Duodenal mucosa (tissue), 2 donors: ENCODE measurements at regions not wholly inside any gene's neighbourhood (a gene's known extent, or its start where the extent isn't known, plus 50 kb on each side); places are given as distances from the start of the nearest gene placed in this dataset.

Experiments used
- H3K27ac ChIP-seq: one replicate; pipeline ENCODE4 v1.7.0; 2013; ENCODE audit warnings: low read depth, low read length
- H3K27me3 ChIP-seq, 2 donors: one replicate each; pipeline ENCODE4 v1.7.0; 2013; ENCODE audit warnings: low read length in 2 of 2, control low read depth in 1 of 2; ENCODE audit not compliant: insufficient read depth in 2 of 2, control insufficient read depth in 1 of 2
- H3K36me3 ChIP-seq, 2 donors: one replicate each; pipeline ENCODE4 v1.7.0; 2013; ENCODE audit warnings: low read length in 2 of 2, control low read depth in 1 of 2; ENCODE audit not compliant: insufficient read depth in 2 of 2, control insufficient read depth in 1 of 2
- H3K4me1 ChIP-seq, 2 donors: one replicate each; pipeline ENCODE4 v1.7.0; 2013; ENCODE audit warnings: low read length in 2 of 2, control low read depth in 1 of 2; ENCODE audit not compliant: insufficient read depth in 2 of 2, control insufficient read depth in 1 of 2
- H3K4me3 ChIP-seq, 2 donors: one replicate each; pipeline ENCODE4 v1.7.0; 2013; ENCODE audit warnings: low read length in 2 of 2, low read depth in 1 of 2
- H3K9ac ChIP-seq, 2 donors: one replicate each; pipeline ENCODE4 v1.7.0; 2013; ENCODE audit warnings: low read length in 2 of 2, low read depth in 1 of 2
- H3K9me3 ChIP-seq, 2 donors: one replicate each; pipeline ENCODE4 v1.7.0; 2013; ENCODE audit warnings: low read length in 2 of 2, control low read depth in 1 of 2; ENCODE audit not compliant: control insufficient read depth in 1 of 2

DNA sequence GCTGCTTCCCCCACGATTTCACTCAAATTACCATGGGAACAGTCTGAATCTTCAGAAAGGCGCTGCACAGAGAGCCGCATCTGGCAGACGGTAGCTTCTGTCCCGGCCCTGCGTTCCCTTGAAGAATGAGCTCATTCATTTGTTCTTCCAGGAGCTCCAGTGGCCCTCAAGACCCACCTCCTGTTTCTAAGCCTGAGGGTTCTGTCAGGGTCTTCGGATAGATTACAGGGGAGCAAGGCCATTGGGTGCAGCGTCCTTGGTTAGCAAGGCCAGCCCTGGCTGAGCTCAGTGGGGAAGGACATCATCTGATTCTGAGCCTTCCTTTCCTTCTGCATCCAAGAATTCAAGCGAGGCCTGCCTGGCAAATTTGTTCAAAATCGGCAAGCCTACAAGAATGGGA is 111.9 kb downstream of the PDCL3 start:
- Histone ChIP-seq H3K4me3 (no peak overlapping the region), H3K27ac (no peak overlapping the region), H3K27me3 (no peaks in the 10 kb centered on the region)

DNA sequence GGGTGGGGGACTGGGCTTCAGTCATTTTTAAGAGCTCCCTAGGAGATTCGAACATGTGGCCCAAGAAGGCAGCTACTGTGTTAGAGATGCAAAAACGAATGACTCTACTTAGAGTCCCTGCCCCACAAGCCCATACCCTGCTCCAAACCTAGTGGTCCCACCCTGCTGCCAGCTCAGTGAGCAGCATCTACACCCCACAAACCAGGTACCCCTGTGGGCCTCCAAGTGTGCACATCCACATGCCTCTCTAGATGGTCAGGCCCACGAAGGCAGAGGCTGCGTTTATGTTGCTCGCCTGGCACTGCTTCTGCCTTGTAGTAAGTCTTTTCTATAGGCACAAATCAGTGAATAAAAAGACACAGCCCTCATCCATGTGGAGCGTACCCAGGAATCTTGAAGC is 112.6 kb downstream of the PDCL3 start:
- Histone ChIP-seq H3K27ac (no peak overlapping the region), H3K9me3 (no peaks in the 10 kb centered on the region), H3K4me1 (no peaks in the 10 kb centered on the region), H3K4me3 (no peak overlapping the region), H3K27me3 (no peaks in the 10 kb centered on the region), H3K9ac (no peak overlapping the region), H3K36me3 (no peaks in the 10 kb centered on the region)

More for the DNA sequence above, 111.9 kb downstream of the PDCL3 start:
- Histone ChIP-seq H3K4me1 (no peaks in the 10 kb centered on the region), H3K9ac (no peak overlapping the region), H3K36me3 (no peaks in the 10 kb centered on the region), H3K9me3 (no peaks in the 10 kb centered on the region)

DNA sequence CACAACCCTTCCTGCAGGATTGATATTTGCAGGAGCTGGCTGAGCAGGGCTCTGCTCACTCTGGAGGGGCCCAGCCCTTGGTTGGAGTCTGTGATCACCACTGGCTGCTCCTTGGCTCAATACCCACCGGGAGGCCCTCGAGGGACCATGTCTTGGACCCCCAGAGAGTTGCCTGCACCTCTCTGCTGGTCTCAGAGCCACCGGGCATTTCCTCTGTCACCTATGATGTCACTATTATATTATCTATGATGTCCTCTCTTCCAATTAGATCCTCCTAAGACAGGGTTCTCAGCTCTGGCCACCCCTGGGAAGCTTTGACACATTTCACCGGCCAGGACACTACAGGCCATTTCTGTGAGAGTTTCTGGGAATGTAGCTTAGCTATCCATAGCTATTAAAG is 113.1 kb downstream of the PDCL3 start:
- H3K9ac ChIP-seq, result no peak overlapping the region
- no peak overlapping the region for H3K4me3 ChIP-seq
- H3K27me3 ChIP-seq, result no peaks in the 10 kb centered on the region
- H3K27ac ChIP-seq, result no peak overlapping the region
- no peaks in the 10 kb centered on the region for H3K4me1 ChIP-seq
- no peaks in the 10 kb centered on the region for H3K9me3 ChIP-seq
- H3K36me3 ChIP-seq, result no peaks in the 10 kb centered on the region

DNA sequence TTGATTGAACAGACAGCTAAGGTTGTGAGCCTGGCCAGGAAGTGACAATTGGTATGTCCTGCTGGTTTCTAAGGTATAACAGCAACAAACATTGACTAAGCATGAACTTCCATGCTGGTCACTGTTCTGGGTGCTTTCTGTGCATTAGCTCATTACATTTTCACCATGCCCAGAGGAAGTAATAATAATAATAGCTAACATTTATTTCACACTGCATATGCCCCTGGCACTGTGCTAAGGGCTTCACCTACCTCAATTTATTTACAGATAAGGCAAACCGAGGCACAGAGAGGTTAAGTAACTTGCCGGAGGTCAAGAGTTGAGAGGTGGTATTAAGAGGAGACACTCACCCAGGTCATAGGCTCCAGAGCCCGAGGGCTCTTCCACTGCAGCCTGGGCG is 113.6 kb downstream of the PDCL3 start:
- Histone ChIP-seq H3K4me3 (no peak overlapping the region), H3K27ac (no peak overlapping the region), H3K27me3 (no peaks in the 10 kb centered on the region), H3K4me1 (no peaks in the 10 kb centered on the region), H3K9ac (no peak overlapping the region), H3K36me3 (no peaks in the 10 kb centered on the region), H3K9me3 (no peaks in the 10 kb centered on the region)

DNA sequence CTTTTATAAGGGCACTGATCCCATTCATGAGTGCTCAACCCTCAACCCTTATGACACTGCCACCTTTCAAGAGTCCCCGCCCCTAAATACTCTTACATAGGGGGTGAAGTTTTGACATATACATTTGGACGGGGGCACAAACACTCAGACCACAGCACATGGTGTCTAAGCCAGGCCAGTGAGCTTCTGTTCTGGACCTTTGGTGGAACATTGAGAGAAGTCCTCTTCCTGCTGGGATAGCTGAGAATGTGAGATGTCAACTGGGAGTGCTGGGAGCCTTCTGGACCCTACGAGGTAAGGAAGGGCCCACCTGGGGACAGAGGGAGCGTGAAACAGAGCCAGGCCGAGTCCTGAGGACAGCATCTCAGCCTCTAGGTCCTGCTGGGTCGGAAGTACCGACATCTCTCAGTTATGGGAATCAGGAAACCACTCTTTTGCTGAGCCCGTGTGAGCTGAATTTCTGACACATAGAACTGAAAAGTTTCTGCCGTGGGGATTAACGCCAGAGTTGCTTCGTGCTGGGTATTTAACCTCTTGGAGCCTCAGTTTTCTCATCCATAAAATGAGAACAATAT is 114.9 kb downstream of the PDCL3 start:
- no peaks in the 10 kb centered on the region for H3K27me3 ChIP-seq
- no peaks in the 10 kb centered on the region for H3K9me3 ChIP-seq
- H3K4me1 ChIP-seq, result no peaks in the 10 kb centered on the region
- H3K27ac ChIP-seq, result no peak overlapping the region
- H3K4me3 ChIP-seq, result no peak overlapping the region
- no peak overlapping the region for H3K9ac ChIP-seq
- no peaks in the 10 kb centered on the region for H3K36me3 ChIP-seq

DNA sequence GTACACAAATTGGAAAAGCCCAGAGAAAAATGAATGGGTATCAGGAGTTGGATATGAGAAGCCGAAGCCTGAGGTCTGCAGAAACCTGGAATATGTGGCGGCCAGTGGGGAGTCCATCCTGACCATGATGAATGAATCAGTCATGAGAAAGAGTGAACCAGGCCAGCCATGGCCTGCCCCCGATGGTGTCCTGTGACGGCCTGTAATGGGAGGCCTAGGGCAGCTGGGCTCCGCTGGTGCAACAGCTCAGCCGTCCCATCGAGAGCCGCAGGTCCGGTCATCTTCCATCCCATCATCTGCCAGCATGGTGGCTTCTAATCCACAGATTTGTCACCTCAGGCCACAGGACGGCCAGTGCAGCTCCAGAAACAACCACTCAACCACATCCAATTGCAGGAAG is 116.4 kb downstream of the PDCL3 start:
- Histone ChIP-seq H3K9me3 (no peaks in the 10 kb centered on the region), H3K27ac (no peak overlapping the region), H3K4me3 (no peak overlapping the region), H3K9ac (no peak overlapping the region), H3K4me1 (no peaks in the 10 kb centered on the region), H3K36me3 (no peaks in the 10 kb centered on the region), H3K27me3 (no peaks in the 10 kb centered on the region)

DNA sequence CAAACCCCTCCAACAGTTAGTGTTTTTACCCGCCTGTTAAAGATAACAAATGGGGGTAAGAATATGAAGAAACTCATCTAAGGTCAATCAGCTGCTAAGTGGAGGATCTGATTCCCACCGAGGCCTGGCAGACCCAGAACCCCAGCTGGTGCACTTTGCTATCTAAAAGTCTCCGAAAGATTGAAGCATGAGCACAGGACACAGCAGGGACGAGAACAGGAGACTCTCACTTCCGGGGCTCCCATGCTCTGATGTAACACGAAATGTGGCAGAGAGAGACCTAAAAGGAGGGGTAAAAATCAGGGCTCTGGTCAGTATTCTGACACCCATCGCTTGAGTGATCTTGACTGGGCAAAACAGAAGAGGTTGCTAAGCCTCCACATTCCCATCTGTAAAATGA is 119.7 kb downstream of the PDCL3 start:
- H3K36me3 ChIP-seq, result no peaks in the 10 kb centered on the region
- no peaks in the 10 kb centered on the region for H3K27me3 ChIP-seq
- H3K9ac ChIP-seq, result no peak overlapping the region

DNA sequence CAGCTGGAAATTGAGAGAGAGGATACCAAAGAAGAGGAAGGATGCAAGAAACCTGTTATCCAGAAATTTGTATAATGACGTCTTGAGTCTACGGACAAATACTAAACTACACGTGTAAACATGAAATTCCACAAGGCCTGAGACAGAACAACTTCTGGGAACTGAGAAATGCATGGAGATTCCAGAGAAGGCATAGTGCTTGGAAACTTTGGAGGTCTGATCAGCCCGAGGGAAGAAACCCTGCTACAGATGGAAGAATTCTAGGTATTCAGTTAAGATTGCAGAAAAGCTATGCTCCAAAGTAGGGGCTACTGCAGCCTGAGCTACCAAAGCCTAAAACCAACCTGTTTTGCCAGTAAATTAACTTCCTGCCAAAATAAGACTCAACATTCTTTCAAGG is 120.4 kb downstream of the PDCL3 start:
- no peaks in the 10 kb centered on the region for H3K27me3 ChIP-seq
- no peak overlapping the region for H3K27ac ChIP-seq
- H3K9me3 ChIP-seq, result no peaks in the 10 kb centered on the region
- H3K4me1 ChIP-seq, result no peaks in the 10 kb centered on the region
- H3K36me3 ChIP-seq, result no peaks in the 10 kb centered on the region
- H3K9ac ChIP-seq, result no peak overlapping the region
- H3K4me3 ChIP-seq, result no peak overlapping the region

More for the DNA sequence above, 119.7 kb downstream of the PDCL3 start:
- Histone ChIP-seq H3K27ac (no peak overlapping the region), H3K4me3 (no peak overlapping the region), H3K9me3 (no peaks in the 10 kb centered on the region), H3K4me1 (no peaks in the 10 kb centered on the region)

DNA sequence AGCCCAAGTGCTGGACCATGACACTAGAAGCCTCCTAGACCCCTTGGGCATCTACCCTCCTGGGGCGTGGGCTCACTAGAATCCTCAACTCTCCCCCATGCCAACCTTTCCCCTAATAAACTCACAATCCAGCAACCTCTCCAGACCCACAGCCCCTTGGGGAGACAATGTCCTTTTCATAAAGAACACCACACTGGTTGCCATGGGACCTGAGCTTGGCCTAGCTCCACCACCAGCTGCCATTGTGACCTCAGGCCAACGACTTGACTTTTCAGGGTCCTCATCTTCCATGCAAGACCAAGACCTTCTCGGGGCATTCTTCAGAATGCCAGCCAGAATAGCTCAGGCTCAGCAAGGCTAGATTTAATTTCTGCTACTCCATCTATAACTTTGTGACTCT is 128.1 kb upstream of the NPAS2 start:
- H3K4me3 ChIP-seq, result no peak overlapping the region
- H3K4me1 ChIP-seq, result no peaks in the 10 kb centered on the region
- peaks cover 0 to 2% of the 10 kb centered on the region in 2 donors for H3K27me3 ChIP-seq
- no peak overlapping the region for H3K9ac ChIP-seq
- H3K27ac ChIP-seq, result no peak overlapping the region
- H3K36me3 ChIP-seq, result no peaks in the 10 kb centered on the region
- H3K9me3 ChIP-seq, result no peaks in the 10 kb centered on the region

DNA sequence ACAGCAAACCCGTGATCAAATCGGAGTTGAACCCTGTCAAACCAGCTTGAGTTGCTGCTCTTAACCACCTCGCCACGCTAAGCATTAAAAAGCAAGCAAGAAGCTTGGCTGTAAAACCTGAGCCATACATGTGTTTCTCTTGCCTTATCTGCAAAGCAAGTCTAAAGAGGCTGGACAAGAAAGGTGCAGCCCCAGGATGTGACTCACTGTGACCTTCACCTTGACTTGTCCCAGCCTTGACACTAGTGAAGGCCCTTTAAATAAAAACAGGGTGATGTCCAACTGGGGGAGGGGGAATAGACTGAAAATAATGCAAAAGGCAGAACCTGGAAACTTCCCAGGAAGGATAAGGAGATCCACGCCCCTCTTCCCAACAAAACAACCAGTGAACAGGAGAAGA is 127.6 kb upstream of the NPAS2 start:
- Histone ChIP-seq H3K9ac (no peak overlapping the region), H3K36me3 (no peaks in the 10 kb centered on the region), H3K9me3 (no peaks in the 10 kb centered on the region), H3K4me3 (no peak overlapping the region), H3K27ac (no peak overlapping the region), H3K4me1 (no peaks in the 10 kb centered on the region), H3K27me3 (peaks cover 0 to 2% of the 10 kb centered on the region in 2 donors)

DNA sequence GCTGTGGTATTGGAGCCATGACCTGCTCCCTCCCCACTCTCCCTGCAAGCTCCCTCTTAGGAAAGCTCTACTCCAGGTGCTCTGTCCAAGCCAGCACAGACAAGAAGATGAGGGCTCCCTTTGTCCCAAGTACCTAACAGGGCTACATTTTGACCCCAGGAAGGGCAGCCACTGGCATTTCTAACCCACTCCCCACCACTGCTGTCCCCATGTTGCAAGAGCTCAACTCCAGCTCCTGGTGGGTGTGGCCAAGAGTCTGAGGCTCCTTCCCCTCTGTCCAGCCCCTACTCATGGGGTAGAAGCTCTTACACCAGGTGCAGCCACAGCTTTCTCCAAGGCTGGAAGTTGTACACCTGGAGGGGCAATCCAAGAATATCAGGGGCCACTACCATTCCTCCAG is 127.0 kb upstream of the NPAS2 start:
- Histone ChIP-seq H3K9ac (no peak overlapping the region), H3K36me3 (no peaks in the 10 kb centered on the region), H3K9me3 (no peaks in the 10 kb centered on the region), H3K4me3 (no peak overlapping the region), H3K27me3 (peaks cover 0 to 2% of the 10 kb centered on the region in 2 donors), H3K4me1 (no peaks in the 10 kb centered on the region), H3K27ac (no peak overlapping the region)
